GM12878 (cell line): ENCODE measurements at regions not wholly inside any gene's neighbourhood (a gene's known extent, or its start where the extent isn't known, plus 50 kb on each side); places are given as distances from the start of the nearest gene placed in this dataset.

ENCODE experiments used
- ATAC-seq: fragments of 200-7000 bp; cut with Tn5 transposase; 3 replicates; pipeline ENCODE4 v1.9.1; 2020; ENCODE audit warnings: mild to moderate bottlenecking, moderate library complexity
- BruUV-seq: library from RNA; stranded (reverse); fragments of 400-500 nt; replicated peaks from 2 replicates; lab custom pipeline; 2021; lab: Mats Ljungman, UMichigan
- CTCF ChIA-PET: fragments of 300-600 bp; sonication (Branson Sonifier 250); formaldehyde crosslinking; extraction: SDS; loops from one replicate; lab custom pipeline; 2021; ENCODE audit warnings: inconsistent platforms; lab: Yijun Ruan, JAX
- POLR2A ChIA-PET: fragments of 350-600 bp; formaldehyde crosslinking; extraction: SDS; loops from one replicate; lab custom pipeline; 2021; ENCODE audit warnings: inconsistent platforms; lab: Charles Lee
- RAD21 ChIA-PET: fragments of 300-600 bp; sonication (Branson Sonifier 250); formaldehyde crosslinking; loops from one replicate; lab custom pipeline; 2023; ENCODE audit warnings: antibody characterized with exemption; ENCODE audit not compliant: unreplicated experiment; lab: Charles Lee
- SMC1A ChIA-PET: fragments of 300-600 bp; sonication (Branson Sonifier 250); formaldehyde crosslinking; loops from one replicate; lab custom pipeline; 2023; ENCODE audit not compliant: unreplicated experiment, uncharacterized antibody; lab: Charles Lee
- DNase-seq: peaks from one replicate; pipeline ENCODE4 v3.0.0-alpha.2; 2011; ENCODE audit warnings: low read depth, low spot score
- FAIRE-seq: peaks from 3 replicates; lab custom pipeline; 2011; peaks lifted over from hg19 to GRCh38; lab: Jason Lieb, UNC
- H2AFZ ChIP-seq: 2 replicates; pipeline ENCODE4 v1.6.0; 2011; ENCODE audit warnings: low read depth, low read length, control low read depth; ENCODE audit not compliant: control insufficient read depth
- H3K27ac ChIP-seq: 2 replicates; pipeline ENCODE4 v1.5.1; 2011; ENCODE audit warnings: control low read depth; ENCODE audit not compliant: control insufficient read depth, insufficient read depth
- H3K27me3 ChIP-seq, 2 experiments: replicated peaks in 1 of 2; 2 replicates each; pipeline versions ENCODE4 v1.6.0 to v1.6.1; 2011; ENCODE audit warnings: low read length in 1 of 2; ENCODE audit not compliant: control insufficient read depth in 2 of 2, insufficient read depth in 2 of 2
- H3K36me3 ChIP-seq, 2 experiments: 2 replicates each; pipeline ENCODE4 v1.5.1; 2011; ENCODE audit warnings: low read length in 1 of 2; ENCODE audit not compliant: control insufficient read depth in 2 of 2, insufficient read depth in 2 of 2
- H3K4me1 ChIP-seq: 2 replicates; pipeline ENCODE4 v1.6.1; 2011; ENCODE audit warnings: mild to moderate bottlenecking, low read length, moderate library complexity, mixed read lengths; ENCODE audit not compliant: control insufficient read depth, insufficient read depth
- H3K4me2 ChIP-seq: 2 replicates; pipeline ENCODE4 v1.6.0; 2011; ENCODE audit warnings: control low read depth; ENCODE audit not compliant: control insufficient read depth, insufficient read depth
- H3K4me3 ChIP-seq: fragments of 200-600 bp; sonication (generic); 2 replicates; pipeline ENCODE4 v1.5.1; 2016
- H3K79me2 ChIP-seq: 2 replicates; pipeline ENCODE4 v1.6.0; 2011; ENCODE audit warnings: low read length; ENCODE audit not compliant: control insufficient read depth, insufficient read depth
- H3K9ac ChIP-seq: 2 replicates; pipeline ENCODE4 v1.8.0; 2011; ENCODE audit warnings: low read length, control low read depth, mixed read lengths; ENCODE audit not compliant: control insufficient read depth, insufficient read depth
- H3K9me3 ChIP-seq: replicated peaks from 3 replicates; pipeline ENCODE4 v1.5.1; 2011; ENCODE audit warnings: mild to moderate bottlenecking, low read length; ENCODE audit not compliant: control insufficient read depth, insufficient read depth
- H4K20me1 ChIP-seq: 2 replicates; pipeline ENCODE4 v1.6.0; 2011; ENCODE audit not compliant: control insufficient read depth, insufficient read depth
- CREM ChIP-seq: IDR thresholded peaks from 2 replicates; pipeline ENCODE4 v1.6.1; 2014; ENCODE audit warnings: antibody characterized with exemption, low read depth
- HDAC6 ChIP-seq: fragments of 200-600 bp; sonication (generic); IDR thresholded peaks from one replicate; pipeline ENCODE4 v1.8.0; 2017; ENCODE audit warnings: antibody characterized with exemption; ENCODE audit not compliant: unreplicated experiment
- IKZF2 ChIP-seq, 2 experiments: fragments of 450-650 bp; IDR thresholded peaks; 2 replicates each; pipeline ENCODE4 v1.6.1; 2017; ENCODE audit warnings: mild to moderate bottlenecking in 2 of 2, moderate library complexity in 2 of 2
- KAT2A ChIP-seq: conservative IDR thresholded peaks from 2 replicates; pipeline ENCODE4 v1.6.1; 2011; ENCODE audit warnings: low read depth, low read length; ENCODE audit not compliant: control insufficient read depth
- KLF5 ChIP-seq: fragments of 450-650 bp; IDR thresholded peaks from 2 replicates; pipeline ENCODE4 v1.6.1; 2014; ENCODE audit warnings: mild to moderate bottlenecking; ENCODE audit not compliant: partially characterized antibody
- MEF2A ChIP-seq: IDR thresholded peaks from 2 replicates; pipeline ENCODE4 v1.6.1; 2011; ENCODE audit warnings: low read depth, mild to moderate bottlenecking, low read length, moderate library complexity; ENCODE audit not compliant: insufficient read depth
- NFIC ChIP-seq: IDR thresholded peaks from 2 replicates; pipeline ENCODE4 v1.6.1; 2012; ENCODE audit warnings: low read depth, mild to moderate bottlenecking, inconsistent platforms, low read length, moderate library complexity
- NFXL1 ChIP-seq: fragments of 450-650 bp; IDR thresholded peaks from 2 replicates; pipeline ENCODE4 v1.6.1; 2017; ENCODE audit warnings: antibody characterized with exemption, mild to moderate bottlenecking, borderline replicate concordance
- PAX5 ChIP-seq: IDR thresholded peaks from 2 replicates; pipeline ENCODE4 v1.6.1; 2011; ENCODE audit warnings: low read depth, low read length, borderline replicate concordance
- POLR2AphosphoS2 ChIP-seq: IDR thresholded peaks from 2 replicates; pipeline ENCODE4 v1.6.1; 2011; ENCODE audit warnings: low read depth, mild to moderate bottlenecking, low read length, improper control_type of control experiment, moderate library complexity
- STAT1 ChIP-seq: fragments of 450-650 bp; conservative IDR thresholded peaks from 2 replicates; pipeline ENCODE4 v1.6.1; 2014; ENCODE audit warnings: antibody characterized with exemption, mild to moderate bottlenecking
- STAT3 ChIP-seq: IDR thresholded peaks from 2 replicates; pipeline ENCODE4 v1.6.1; 2011; ENCODE audit warnings: low read depth, low read length, improper control_type of control experiment
- TCF7 ChIP-seq: IDR thresholded peaks from 2 replicates; pipeline ENCODE4 v1.6.1; 2014; ENCODE audit warnings: antibody characterized with exemption, borderline replicate concordance
- WGBS: methylation state at CpG from one replicate; pipeline ENCODE4 v1.1.6; 2016; ENCODE audit warnings: low lambda C conversion rate; ENCODE audit not compliant: insufficient replicate concordance, insufficient coverage; ENCODE audit errors: missing lambda C conversion rate; 5-methylcytosine and 5-hydroxymethylcytosine counted together
- in situ Hi-C: fragments of 300-500 bp; cut with MboI; formaldehyde crosslinking; loops from 9 replicates; pipeline ENCODE4 v1.14.3; 2018; ENCODE audit warnings: mixed read lengths
- intact Hi-C: fragments of 100-400 bp; cut with micrococcal nuclease; formaldehyde crosslinking; loops from one replicate; pipeline ENCODE4 v1.14.2; 2022; ENCODE audit not compliant: unreplicated experiment
- TF ChIP-seq, protein P1 (sequence below): fragments of 450-650 bp; IDR thresholded peaks from 2 replicates; pipeline ENCODE4 v1.6.1; 2017; ENCODE audit warnings: antibody characterized with exemption, mild to moderate bottlenecking, moderate library complexity
- TF ChIP-seq, protein P2 (sequence below), 3 experiments: IDR thresholded peaks in 2 of 3; conservative IDR thresholded peaks in 1 of 3; 2 replicates each; pipeline ENCODE4 v1.5.1; 2011; ENCODE audit warnings: low read depth in 3 of 3, low read length in 3 of 3, mild to moderate bottlenecking in 3 of 3, control low read depth in 2 of 3, moderate library complexity in 2 of 3, inconsistent platforms in 1 of 3, mixed read lengths in 1 of 3; ENCODE audit not compliant: control insufficient read depth in 2 of 3, insufficient read depth in 1 of 3; ENCODE audit errors: extremely low read depth in 1 of 3
- TF ChIP-seq, protein P3 (sequence below): IDR thresholded peaks from 2 replicates; pipeline ENCODE4 v1.6.1; 2011; ENCODE audit warnings: low read depth, mild to moderate bottlenecking, low read length, moderate library complexity, borderline replicate concordance; ENCODE audit errors: extremely low read depth

DNA sequence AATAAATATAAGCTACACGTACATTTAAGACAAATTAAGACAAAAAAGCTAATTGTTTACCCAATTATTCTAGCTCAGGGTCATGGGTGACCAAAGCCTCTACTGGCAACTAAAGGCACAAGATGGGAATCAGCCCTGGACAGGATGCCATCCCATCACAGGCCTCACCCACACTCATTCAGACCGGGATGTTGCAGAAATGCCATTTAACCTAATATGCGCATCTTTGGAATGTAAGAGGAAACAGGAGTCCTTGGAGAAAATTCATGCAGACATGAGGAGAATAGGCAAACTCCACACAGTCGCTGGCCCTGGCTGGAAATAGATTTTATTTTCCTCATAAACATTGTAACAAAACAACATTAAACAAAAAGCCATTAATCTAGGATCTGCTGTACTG is 2003.8 kb upstream of the CDH9 start (continued):
- TF ChIP-seq, protein P1, sequence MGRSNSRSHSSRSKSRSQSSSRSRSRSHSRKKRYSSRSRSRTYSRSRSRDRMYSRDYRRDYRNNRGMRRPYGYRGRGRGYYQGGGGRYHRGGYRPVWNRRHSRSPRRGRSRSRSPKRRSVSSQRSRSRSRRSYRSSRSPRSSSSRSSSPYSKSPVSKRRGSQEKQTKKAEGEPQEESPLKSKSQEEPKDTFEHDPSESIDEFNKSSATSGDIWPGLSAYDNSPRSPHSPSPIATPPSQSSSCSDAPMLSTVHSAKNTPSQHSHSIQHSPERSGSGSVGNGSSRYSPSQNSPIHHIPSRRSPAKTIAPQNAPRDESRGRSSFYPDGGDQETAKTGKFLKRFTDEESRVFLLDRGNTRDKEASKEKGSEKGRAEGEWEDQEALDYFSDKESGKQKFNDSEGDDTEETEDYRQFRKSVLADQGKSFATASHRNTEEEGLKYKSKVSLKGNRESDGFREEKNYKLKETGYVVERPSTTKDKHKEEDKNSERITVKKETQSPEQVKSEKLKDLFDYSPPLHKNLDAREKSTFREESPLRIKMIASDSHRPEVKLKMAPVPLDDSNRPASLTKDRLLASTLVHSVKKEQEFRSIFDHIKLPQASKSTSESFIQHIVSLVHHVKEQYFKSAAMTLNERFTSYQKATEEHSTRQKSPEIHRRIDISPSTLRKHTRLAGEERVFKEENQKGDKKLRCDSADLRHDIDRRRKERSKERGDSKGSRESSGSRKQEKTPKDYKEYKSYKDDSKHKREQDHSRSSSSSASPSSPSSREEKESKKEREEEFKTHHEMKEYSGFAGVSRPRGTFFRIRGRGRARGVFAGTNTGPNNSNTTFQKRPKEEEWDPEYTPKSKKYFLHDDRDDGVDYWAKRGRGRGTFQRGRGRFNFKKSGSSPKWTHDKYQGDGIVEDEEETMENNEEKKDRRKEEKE, result no peak
- no peak for TF ChIP-seq KLF5

DNA sequence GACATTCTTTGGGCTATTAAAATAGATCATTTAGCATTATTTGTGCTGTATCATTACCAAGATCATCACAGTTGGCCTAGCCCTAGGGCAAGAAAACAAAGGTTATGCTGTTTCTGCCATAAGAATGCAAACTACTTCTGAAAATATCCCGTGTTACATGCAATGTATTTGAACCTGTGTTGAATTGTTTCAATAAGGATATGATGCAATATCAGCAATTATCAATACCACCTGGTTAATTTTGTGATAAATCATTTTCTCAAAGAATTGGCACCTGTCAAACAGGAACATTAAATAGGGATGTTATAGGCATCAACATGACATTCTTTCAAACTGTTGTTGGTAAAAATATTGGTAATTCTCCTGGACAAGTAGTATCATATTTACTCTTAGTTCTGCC is 2002.0 kb upstream of the CDH9 start:
- RAD21 ChIA-PET, result no interaction called here
- DNase-seq, result no peak
- H2AFZ ChIP-seq, result no peak overlapping the region
- no peaks in the 10 kb centered on the region for H3K27me3 ChIP-seq
- H3K9ac ChIP-seq, result no peak overlapping the region
- no peaks in the 10 kb centered on the region for H3K79me2 ChIP-seq
- FAIRE-seq, result no peak
- H3K9me3 ChIP-seq, result no peaks in the 10 kb centered on the region
- H3K27ac ChIP-seq, result no peak overlapping the region
- H3K4me2 ChIP-seq, result no peak overlapping the region
- no peak overlapping the region for H3K4me3 ChIP-seq
- H3K36me3 ChIP-seq, result no peaks in the 10 kb centered on the region
- TF ChIP-seq STAT1 (no peak), CREM (no peak), PAX5 (no peak), POLR2AphosphoS2 (no peak), TCF7 (no peak), NFIC (no peak), IKZF2 (IDR thresholded peaks at IDR 0.05) (no peak), HDAC6 (no peak), NFXL1 (no peak), STAT3 (no peak), MEF2A (no peak), KAT2A (no peak)
- TF ChIP-seq, protein P2, sequence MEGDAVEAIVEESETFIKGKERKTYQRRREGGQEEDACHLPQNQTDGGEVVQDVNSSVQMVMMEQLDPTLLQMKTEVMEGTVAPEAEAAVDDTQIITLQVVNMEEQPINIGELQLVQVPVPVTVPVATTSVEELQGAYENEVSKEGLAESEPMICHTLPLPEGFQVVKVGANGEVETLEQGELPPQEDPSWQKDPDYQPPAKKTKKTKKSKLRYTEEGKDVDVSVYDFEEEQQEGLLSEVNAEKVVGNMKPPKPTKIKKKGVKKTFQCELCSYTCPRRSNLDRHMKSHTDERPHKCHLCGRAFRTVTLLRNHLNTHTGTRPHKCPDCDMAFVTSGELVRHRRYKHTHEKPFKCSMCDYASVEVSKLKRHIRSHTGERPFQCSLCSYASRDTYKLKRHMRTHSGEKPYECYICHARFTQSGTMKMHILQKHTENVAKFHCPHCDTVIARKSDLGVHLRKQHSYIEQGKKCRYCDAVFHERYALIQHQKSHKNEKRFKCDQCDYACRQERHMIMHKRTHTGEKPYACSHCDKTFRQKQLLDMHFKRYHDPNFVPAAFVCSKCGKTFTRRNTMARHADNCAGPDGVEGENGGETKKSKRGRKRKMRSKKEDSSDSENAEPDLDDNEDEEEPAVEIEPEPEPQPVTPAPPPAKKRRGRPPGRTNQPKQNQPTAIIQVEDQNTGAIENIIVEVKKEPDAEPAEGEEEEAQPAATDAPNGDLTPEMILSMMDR (IDR thresholded peaks at IDR 0.05 in 2 of 3, conservative IDR thresholded peaks at IDR 0.05 in 1 of 3; ENCODE audit: control insufficient read depth in 2 of 3, extremely low read depth in 1 of 3, insufficient read depth in 1 of 3, low read depth in 3 of 3, low read length in 3 of 3), result no peak
- TF ChIP-seq, protein P3, sequence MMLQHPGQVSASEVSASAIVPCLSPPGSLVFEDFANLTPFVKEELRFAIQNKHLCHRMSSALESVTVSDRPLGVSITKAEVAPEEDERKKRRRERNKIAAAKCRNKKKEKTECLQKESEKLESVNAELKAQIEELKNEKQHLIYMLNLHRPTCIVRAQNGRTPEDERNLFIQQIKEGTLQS, result no peak
- TF ChIP-seq, all 136 proteins: peak for 0
- 27% methylated on average over 1 of the region's 1 CpG for WGBS
- ChIA-PET SMC1A (no interaction called here), CTCF (no interaction called here), POLR2A (no interaction called here)
- intact Hi-C loops, result no loop called here
- in situ Hi-C loops, result no loop called here
- no peaks in the 10 kb centered on the region for H3K4me1 ChIP-seq
- H4K20me1 ChIP-seq, result no peaks in the 10 kb centered on the region
- no TSS peak for BruUV-seq
- ATAC-seq, result no peak
